ENCODE measurements at regions not wholly inside any gene's neighbourhood (a gene's known extent, or its start where the extent isn't known, plus 50 kb on each side); places are given as distances from the start of the nearest gene placed in this dataset.

DNA sequence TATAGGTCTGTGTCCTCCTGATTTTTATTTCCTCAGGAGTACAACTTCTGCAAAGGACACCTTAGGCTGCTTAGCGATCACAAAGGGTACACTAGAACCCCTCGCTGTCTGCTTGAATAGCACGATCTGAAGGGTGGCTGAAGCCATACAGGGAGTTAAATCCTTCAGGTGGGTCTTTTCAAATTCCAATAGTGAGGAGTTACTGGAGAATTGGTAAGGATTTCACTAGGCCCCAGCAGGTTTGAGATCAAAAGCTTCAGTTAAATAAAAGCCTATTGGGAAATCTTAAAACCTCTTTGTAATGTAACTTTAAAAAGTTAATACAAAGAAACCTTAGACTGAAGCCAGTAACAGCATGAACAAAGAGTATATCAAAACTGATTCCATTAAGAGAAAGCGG is 613.1 kb downstream of the ZEB2 start:
- DNase-seq: no peak

- no peak for DNase-seq
Observed at GRCh38 chr2:143905587-143905986, 614.3 kb downstream of the ZEB2 start.

DNA sequence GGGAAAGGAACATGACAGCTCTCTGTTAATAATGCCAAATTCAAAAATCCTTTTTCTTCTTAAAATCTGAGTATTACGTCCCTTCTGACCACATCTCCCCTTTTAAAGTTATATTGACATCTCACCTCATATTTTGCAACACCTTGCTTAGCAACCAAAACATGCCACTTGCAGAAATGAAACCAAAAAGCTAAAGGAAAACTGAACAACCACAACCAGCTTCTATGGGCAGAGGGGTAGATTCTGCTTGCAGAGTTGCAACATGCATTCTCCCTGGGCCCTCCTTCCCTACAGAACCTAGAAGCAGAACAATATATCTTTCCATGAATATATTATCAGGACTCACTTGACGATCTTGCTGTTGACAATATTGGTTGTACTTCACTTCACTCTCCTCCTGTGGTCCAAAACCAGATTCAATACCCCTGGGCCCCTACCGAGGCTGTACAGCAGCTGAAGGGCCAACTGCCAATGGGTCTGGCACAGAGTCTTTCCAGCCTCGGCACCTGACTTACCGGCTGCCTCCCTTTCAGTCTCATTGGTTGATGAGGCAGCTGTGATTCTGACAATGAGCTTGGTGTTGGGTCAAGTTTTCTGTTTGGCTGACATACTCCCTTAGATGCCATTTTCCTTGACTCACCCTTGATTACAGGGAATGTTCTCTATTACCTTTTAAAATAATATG is 616.6 kb downstream of the ZEB2 start:
- peak in 1 of 2 donors; percentile 16 for DNase-seq

- no peak for DNase-seq
Observed at GRCh38 chr2:143901185-143901842, 618.6 kb downstream of the ZEB2 start.

DNA sequence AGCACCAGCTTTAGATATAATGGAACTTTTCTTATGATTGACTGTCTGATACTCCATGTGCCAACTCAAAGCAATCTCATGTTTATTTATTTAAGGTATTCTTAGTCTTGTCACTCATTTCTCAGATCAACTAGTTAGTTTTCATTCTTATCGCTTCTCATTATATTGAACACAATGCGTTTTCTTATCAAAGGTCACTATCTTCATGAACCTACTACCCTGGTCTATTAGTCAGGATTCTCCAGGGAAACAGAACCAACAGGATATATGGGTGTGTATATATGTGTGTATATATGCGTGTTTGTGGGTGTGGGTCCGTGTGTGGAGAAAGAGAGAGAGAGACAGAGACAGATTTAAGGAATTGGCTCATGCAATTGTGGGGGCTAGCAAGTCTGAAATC is 619.9 kb downstream of the ZEB2 start:
- no peak for DNase-seq

DNA sequence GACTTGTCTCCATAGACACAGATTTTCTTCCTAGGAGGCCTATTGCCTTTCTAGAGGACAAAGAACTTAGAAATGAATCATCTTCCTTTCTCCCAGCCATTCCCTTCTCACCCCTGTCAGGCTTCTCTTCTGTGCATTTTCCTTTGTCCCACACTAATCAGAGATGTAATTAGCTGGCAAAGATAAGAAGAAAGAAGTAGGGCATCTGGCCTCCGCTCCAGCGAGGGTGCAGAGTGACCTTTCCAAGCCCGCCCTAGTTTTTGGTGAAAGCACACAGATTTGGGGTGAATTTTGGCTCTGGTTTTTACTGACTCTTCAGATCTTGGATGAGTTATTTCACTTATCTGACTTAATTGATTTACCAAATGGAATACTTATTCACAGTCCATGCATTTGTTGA is 626.5 kb downstream of the ZEB2 start:
- no peak for DNase-seq

GRCh38 chr2:143891879-143892308 is 628.0 kb downstream of the ZEB2 start:
- DNase-seq: no peak

GRCh38 chr2:143890798-143891197 is 629.1 kb downstream of the ZEB2 start:
- no peak for DNase-seq

GRCh38 chr2:143889216-143889615 is 630.7 kb downstream of the ZEB2 start:
- no peak for DNase-seq

DNA sequence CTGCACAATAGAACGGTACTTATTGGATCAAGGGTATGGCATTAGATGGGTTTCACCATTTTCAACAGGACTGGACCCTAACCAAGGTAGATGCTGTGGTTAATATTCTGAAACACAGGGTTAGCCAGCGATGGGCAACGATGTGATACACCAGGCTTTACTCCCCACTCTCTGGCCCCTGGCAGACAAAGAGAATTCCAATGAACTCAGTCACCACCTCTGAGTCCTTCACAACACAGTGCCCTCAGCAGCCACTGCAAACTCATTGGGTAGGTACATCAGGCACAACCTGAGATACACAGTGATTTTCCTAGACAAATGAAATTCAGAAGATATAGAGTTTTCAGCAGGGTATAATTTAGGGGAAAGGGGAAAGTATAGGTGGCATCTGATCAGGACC is 634.5 kb downstream of the ZEB2 start:
- no peak for DNase-seq

- no peak for DNase-seq
Observed at GRCh38 chr2:143881246-143881645, 638.7 kb downstream of the ZEB2 start.

DNA sequence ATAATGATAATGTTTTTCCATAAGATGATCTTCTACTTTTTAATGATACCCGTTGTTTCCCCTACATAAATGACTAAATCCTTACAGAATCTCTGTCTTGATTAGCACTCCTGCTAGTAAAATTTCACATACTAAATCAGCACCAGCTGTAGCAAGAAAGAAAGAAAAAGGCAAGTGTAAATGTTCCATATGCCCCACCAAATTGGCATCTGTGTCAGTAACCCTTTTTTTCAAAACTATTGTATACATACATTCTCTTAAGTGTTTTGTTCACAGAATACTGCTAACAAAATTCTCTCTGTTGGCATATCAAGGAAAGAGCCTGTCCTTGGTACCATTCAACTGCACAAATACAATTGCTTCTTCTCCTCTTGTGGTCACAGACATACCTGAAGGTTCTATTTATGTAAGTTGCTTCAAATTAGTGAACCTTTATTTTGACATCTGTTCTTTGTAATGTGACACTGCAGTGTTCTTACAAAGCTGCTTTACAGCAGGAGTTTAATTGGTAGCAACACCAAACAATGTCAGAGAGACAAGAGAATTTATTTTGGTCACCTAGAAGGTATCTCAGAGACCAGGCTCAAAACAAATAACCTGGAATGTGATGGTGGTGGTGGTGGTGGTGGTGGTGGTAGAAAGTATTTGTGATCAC is 641.9 kb downstream of the ZEB2 start:
- no peak for DNase-seq

DNA sequence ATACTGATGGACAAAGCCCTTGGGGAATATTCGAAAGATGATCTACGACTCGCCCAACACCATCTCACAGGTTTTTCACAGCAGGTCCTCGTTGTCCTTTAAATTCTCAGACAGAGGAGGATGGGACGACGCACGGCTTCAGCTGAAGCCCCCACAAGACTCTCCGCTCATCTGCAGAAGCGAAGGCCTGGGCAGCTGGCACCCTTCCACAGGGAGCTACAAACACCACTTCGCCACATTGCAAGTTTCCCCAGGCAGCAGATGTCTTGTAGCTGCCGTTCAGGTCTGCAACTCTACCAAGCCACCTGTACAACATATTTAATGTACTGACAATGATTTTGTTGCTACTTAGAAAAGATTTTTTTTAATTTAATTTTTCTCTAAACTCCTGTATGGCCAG is 642.9 kb downstream of the ZEB2 start:
- no peak for DNase-seq

DNA sequence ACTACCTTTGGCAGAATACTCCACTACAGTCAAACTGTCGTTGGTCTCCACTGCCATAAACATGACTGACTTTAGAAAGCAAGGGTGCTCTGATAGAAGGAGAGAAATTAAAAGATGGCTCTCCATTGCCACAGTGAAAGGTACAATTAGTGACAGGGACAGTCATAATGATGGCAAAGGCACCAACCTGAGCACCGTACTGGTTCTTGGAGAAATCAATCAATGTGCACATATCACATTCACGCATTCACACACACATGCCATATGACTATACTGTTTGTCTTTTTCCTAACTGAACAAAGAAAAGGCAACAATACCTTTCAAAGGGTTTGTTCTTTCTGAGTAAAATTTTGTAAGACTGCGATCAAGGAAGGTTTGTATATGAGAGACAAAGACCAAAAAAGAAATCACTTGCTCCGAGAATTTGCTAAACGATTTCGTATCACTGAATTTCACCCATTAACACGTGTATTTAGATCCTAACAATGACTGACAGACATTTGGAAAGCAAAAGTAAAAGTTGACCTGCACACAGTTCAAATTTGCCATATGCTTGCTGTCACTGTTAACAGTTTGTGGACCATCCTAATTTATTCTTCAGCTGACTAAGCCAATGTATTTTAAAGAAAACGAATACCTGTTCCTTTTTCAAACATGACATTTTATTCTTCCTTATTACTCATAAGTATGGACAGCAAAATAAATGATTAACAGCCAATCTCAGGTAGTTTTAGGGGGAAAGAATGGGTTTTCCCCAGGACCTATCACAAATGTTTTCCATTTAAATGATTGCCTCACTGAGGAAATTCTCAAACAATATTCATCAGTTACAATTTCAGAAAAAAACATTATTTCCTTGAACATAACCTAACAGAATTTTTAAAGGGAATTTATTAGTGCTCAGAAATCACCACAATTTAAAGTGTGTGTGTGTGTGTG is 644.4 kb downstream of the ZEB2 start:
- DNase-seq: no peak

DNA sequence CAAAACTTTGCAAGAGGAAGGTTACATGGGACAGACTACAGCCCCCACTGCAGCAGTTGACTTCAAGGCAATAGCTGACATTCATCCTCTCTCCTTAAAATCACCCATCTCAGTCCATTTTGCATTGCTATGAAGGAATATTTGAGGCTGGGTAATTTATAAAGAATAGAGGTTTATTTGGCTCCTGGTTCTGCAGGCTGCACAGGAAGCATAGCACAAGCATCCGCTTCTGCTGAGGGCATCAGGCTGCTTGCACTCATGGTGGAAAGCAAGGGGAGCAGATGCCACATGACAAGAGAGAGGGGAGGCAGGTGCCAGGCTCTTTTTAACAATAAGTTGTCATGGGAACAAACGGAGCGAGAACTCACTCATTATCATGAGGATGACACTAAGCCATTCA is 646.0 kb downstream of the ZEB2 start:
- DNase-seq: no peak

GRCh38 chr2:143870696-143871095 is 649.2 kb downstream of the ZEB2 start:
- no peak for DNase-seq

DNA sequence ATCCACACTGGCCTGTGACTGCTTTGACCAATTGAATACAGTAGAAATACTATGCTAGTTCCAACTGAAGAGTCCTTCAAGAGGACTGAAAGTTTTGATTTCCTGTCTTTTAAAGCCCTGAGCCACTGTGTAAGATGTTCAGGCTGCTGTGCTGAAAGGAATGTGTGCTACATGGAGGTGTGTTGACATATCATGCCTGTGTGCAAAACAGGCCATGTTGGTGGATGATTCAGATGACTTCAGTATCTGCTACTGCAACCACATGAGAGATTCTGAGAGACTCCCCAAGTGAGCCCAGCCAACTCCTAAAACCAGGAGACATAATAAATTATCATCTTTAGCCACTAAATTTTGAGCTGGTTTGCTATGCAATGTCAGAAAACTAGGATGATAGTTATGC is 662.9 kb downstream of the ZEB2 start:
- DNase-seq: no peak

DNA sequence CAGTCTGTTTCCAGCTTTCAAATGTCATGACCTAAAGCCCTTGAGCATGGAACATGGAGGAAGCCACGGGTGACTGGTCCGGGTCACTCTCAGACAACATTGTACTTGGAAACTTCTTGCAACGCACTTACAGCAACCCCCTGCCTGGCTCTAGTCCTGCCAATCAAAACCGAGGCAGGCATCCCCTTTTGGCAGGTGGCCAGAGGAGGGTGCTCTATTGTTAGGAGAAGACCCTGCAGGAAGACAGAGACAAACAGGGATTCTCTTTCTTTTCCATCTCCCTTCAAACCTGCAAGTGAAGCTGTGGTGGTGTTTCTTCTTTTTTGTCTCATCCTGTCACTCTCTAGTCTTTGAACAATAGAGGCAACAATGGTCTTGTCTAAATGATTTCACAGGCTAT is 667.2 kb downstream of the ZEB2 start:
- DNase-seq: no peak

DNA sequence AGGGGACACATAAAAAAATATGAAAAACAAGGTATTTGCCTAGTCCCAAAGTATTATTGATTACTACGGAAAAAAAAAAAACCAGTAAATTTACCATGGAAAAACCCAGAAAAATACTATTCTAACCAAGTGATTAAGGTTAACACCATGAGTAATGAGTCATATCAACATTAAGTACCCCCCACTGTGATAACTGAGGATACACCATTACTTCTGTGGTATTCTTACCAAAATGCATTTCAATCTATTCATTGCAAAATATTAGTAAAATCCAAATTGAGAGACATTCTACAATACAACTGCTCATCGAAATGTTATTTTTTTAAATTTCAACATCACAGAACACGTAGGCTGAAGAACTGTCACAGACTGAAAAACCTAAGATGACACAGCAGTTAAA is 669.8 kb downstream of the ZEB2 start:
- DNase-seq: no peak

DNA sequence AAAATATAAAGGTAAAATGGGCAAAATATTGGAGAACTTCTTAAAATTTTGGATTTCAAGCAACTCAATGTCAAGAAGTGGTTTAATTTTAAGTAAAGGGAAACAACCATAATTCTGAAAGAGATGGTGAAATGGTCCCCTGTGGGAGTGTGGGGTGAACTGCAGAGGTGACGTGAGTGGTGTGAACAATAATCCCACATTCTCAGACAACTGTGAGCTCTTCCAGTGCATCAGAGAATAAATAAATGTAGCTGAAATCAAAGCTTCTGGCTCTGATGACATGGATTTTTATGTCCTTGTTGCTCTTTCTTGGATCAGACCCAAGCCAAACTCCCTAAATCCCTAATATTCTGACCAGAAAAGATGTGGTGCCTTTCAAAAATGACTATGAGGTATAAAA is 672.7 kb downstream of the ZEB2 start:
- no peak for DNase-seq

DNA sequence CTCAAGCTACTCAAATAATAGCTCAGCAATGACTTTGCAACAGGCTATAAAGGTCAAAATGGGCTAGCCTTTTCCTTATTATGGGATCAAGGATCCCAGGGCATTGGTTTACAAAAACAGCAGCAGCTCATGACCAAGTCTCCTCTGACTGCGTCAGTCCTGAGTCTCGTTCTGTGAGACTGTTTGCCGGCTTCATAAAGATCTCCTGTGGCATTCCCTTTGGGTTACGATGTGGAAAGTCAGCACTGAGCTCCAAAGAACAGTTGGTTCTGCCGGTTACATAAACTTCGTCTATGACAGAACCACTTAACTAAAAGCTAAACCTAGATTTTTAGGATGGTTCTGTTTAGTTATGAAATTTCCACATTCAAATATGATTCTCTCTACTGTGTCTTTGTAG is 674.9 kb downstream of the ZEB2 start:
- no peak for DNase-seq

GRCh38 chr2:143843686-143844085 is 676.2 kb downstream of the ZEB2 start:
- DNase-seq: no peak

DNA sequence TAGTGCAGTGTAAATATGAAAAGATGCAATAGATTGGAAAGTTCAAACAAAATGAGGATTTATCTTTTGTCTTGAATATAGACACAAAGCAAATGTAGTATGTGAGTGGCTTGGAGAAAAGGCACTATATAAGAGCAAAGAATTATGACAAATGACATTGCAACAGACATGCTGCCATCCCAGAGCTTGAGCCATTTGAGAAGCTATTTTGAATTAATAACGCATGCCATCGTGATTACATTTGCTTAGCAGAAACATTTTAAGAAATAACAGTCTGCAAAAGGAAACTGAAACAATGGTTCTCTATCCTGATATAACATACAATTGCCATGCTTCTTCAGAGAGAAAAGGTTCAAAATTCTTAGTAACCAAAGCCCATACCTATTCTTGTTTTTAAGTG is 677.1 kb downstream of the ZEB2 start:
- DNase-seq: no peak
